Amniotic epithelial cell (primary cell): ENCODE measurements at regions not wholly inside any gene's neighbourhood (a gene's known extent, or its start where the extent isn't known, plus 50 kb on each side); places are given as distances from the start of the nearest gene placed in this dataset.
A peak's percentile ranks its signal among the peaks of the same experiment; 100 is the strongest.
"Not testable (repeated sequence)": the region's sequence is repeated elsewhere in the genome, so short reads cannot be mapped to it uniquely, and the experiment has no call there.

Experiments used
- DNase-seq: peaks from one replicate; pipeline ENCODE4 v3.0.0-alpha.2; 2010; ENCODE audit warnings: low read depth

- DNase-seq: no peak
These were observed 52.8 kb upstream of the SRSF6 start for GRCh38 chr20:43404878-43405277.

GRCh38 chr20:43400882-43401281, 56.8 kb upstream of the SRSF6 start:
- DNase-seq: not testable (repeated sequence)

GRCh38 chr20:43398676-43399324, 58.9 kb upstream of the SRSF6 start:
- no peak for DNase-seq

- no peak for DNase-seq
These were observed 60.5 kb upstream of the SRSF6 start for GRCh38 chr20:43397147-43397546.

GRCh38 chr20:43393052-43393451, 64.6 kb upstream of the SRSF6 start:
- DNase-seq: no peak

- no peak for DNase-seq
These were observed 65.1 kb upstream of the SRSF6 start for GRCh38 chr20:43392561-43392960.

- no peak for DNase-seq
These were observed 67.7 kb upstream of the SRSF6 start for GRCh38 chr20:43389839-43390626.

GRCh38 chr20:43389211-43389610, 68.5 kb upstream of the SRSF6 start:
- DNase-seq: no peak

GRCh38 chr20:43388268-43389002, 69.3 kb upstream of the SRSF6 start:
- DNase-seq: no peak

- DNase-seq: no peak
These were observed 70.0 kb upstream of the SRSF6 start for GRCh38 chr20:43387737-43388136.

GRCh38 chr20:43386878-43387277, 70.8 kb upstream of the SRSF6 start:
- DNase-seq: no peak

GRCh38 chr20:43385914-43386313, 71.8 kb upstream of the SRSF6 start:
- DNase-seq: no peak

GRCh38 chr20:43384101-43384940, 73.4 kb upstream of the SRSF6 start:
- no peak for DNase-seq

GRCh38 chr20:43383026-43383795, 74.5 kb upstream of the SRSF6 start:
- no peak for DNase-seq

- DNase-seq: not testable (repeated sequence)
These were observed 75.6 kb upstream of the SRSF6 start for GRCh38 chr20:43382135-43382534.

- not testable (repeated sequence) for DNase-seq
These were observed 76.2 kb upstream of the SRSF6 start for GRCh38 chr20:43381533-43381932.

- DNase-seq: peak; percentile 4
These were observed 78.3 kb upstream of the SRSF6 start for GRCh38 chr20:43379239-43379917.

- DNase-seq: no peak
These were observed 80.9 kb upstream of the SRSF6 start for GRCh38 chr20:43376831-43377230.

- DNase-seq: no peak
These were observed 82.1 kb upstream of the SRSF6 start for GRCh38 chr20:43375591-43375990.

GRCh38 chr20:43372051-43372450, 85.6 kb upstream of the SRSF6 start:
- no peak for DNase-seq

- no peak for DNase-seq
These were observed 92.0 kb upstream of the SRSF6 start for GRCh38 chr20:43365691-43366090.
